HG03469 (cell line): ENCODE measurements at regions not wholly inside any gene's neighbourhood (a gene's known extent, or its start where the extent isn't known, plus 50 kb on each side); places are given as distances from the start of the nearest gene placed in this dataset.
"Not testable (repeated sequence)": the region's sequence is repeated elsewhere in the genome, so short reads cannot be mapped to it uniquely, and the experiment has no call there.

Experiments
- ATAC-seq: cut with Tn5 transposase; IDR thresholded peaks from one replicate; pipeline ENCODE4 v1.9.1; 2021; ENCODE audit warnings: mild to moderate bottlenecking, moderate library complexity, moderate number of reproducible peaks; ENCODE audit not compliant: unreplicated experiment

- no peak for ATAC-seq
Measured at GRCh38 chr10:28892818-28893547, 215.7 kb downstream of the BAMBI start.

GRCh38 chr10:28894146-28894545 is 216.8 kb downstream of the BAMBI start:
- no peak for ATAC-seq

DNA sequence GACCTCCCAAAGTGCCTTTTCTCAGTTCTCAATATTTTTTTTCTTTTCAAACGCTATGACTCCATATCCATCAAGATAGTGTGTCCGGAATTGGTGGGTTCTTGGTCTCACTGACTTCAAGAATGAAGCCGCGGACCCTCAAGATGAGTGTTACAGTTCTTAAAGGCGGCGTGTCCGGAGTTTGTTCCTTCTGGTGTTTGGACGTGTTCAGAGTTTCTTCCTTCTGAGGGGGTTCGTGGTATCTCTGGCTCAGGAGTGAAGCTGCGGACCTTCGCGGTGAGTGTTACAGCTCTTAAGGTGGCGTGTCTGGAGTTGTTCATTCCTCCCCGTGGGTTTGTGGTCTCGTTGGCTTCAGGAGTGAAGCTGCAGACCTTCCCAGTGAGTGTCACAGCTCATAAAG is 218.3 kb downstream of the BAMBI start:
- ATAC-seq: not testable (repeated sequence)

- not testable (repeated sequence) for ATAC-seq
Measured at GRCh38 chr10:28896791-28897409, 219.6 kb downstream of the BAMBI start.

GRCh38 chr10:28897617-28898464 is 220.5 kb downstream of the BAMBI start:
- no peak for ATAC-seq

DNA sequence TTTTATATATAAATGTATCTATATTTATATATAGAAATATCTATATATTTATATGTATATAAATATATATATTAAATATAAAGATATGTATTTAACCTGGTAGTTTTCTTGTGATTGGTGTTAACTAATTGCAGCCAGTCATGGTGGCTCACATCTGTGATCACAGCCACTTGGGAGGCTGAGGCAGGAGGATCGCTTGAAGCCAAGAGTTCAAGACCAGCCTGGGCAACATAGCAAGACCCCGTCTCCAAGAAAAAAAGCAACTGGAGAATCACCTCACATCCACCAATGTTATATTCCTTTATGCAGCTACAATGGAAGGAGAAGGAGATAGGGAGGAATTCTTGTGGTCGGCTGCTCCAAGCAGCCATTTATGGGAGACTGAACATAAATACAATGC is 224.9 kb downstream of the BAMBI start:
- ATAC-seq: no peak

- no peak for ATAC-seq
Measured at GRCh38 chr10:28903063-28903462, 225.7 kb downstream of the BAMBI start.

DNA sequence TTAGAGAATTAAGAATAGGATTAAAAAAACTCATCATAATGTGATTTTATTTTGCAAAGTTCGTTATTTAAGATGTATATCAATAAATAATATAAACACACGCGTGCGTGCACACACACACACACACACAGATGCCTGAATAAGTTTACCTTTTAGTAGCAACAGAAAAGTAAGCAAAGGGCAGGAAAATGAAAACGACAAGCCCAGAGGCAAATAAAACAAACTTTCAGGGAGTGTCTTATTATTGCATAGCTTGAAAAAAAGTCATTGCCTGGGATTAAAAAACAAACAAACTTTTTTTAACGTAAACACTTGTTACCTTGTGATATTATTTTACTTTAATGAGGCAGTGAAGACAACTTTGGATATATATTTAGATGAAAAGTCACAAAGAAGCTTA is 226.4 kb downstream of the BAMBI start:
- ATAC-seq: no peak

GRCh38 chr10:28905371-28905770 is 228.1 kb downstream of the BAMBI start:
- no peak for ATAC-seq

GRCh38 chr10:28906011-28906411 is 228.7 kb downstream of the BAMBI start:
- ATAC-seq: no peak

GRCh38 chr10:28906415-28906814 is 229.1 kb downstream of the BAMBI start:
- no peak for ATAC-seq

DNA sequence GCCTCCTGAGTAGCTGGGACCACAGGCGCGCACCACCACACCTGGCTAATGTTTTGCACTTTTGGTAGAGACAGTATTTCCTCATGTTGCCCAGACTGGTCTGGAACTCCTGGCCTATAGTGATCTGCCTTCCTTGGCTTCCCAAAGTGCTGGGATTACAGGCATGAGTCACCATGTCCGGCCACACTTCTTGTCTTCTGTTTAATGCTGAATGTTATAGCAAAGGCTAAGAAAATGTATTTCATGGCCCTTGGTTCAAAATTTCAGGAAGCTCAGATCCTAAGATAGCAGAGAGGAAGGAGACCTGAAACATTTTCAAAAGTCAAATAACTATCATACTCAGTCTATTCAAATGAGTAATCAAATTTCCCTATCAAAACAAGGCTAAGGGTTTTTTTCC is 229.6 kb downstream of the BAMBI start:
- ATAC-seq: no peak

DNA sequence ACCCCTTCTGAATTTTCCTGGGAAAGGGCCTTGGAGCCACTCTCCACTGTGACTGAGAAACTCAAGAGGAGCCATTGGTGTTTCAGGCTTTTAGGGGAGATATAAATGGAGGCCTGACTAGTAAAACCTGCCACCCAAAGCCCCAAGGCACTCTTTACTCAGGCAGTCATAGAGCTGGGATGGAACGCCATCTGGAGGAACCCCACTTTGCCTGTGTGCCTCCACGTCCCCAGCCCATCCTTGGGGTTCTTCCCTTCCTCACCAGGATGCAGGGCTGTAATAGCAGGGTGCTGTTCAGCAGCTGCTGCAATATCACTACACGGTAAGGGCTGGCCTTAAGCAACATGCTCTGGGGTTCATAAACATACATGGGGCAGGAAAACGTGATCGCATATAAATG is 232.6 kb downstream of the BAMBI start:
- ATAC-seq: no peak

- no peak for ATAC-seq
Measured at GRCh38 chr10:28910956-28911355, 233.6 kb downstream of the BAMBI start.

GRCh38 chr10:28911511-28911910 is 234.2 kb downstream of the BAMBI start:
- not testable (repeated sequence) for ATAC-seq

DNA sequence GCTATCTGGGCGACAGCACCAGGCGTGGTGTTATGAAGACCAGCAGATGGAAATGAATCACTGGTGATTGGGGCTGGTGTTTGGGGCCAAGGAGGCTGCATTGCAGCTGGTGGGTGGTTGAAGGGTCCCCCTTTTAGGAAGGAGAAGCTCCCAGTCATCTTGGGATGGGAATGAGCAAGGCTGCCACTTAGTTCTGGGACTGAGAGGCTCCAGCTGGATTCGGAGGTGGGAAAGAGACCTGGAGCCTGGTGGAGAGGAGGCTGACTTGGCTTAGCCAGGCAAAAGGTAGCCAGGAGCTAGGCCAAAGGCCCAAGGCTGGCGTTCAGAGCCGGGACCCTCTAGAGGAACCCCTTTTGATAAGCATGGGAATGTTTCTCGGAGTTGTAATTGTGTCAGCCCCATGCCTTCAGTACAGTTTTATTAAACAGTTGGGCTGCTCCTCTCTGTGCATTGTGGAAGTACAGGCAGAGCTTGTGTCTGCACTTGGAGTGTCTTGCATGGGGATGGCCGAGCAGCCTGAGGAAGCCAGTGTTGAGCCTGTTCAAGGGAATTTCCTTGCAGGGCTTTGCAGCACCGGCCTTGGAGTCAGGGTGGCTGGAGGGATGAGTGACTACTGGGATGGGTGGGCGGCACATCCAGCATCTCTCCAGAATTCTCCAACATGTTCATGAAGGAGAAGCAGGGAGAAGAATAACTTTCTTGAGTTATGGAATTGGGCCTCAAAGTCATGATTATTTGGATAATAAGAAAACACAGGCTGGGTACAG is 234.9 kb downstream of the BAMBI start:
- no peak for ATAC-seq

DNA sequence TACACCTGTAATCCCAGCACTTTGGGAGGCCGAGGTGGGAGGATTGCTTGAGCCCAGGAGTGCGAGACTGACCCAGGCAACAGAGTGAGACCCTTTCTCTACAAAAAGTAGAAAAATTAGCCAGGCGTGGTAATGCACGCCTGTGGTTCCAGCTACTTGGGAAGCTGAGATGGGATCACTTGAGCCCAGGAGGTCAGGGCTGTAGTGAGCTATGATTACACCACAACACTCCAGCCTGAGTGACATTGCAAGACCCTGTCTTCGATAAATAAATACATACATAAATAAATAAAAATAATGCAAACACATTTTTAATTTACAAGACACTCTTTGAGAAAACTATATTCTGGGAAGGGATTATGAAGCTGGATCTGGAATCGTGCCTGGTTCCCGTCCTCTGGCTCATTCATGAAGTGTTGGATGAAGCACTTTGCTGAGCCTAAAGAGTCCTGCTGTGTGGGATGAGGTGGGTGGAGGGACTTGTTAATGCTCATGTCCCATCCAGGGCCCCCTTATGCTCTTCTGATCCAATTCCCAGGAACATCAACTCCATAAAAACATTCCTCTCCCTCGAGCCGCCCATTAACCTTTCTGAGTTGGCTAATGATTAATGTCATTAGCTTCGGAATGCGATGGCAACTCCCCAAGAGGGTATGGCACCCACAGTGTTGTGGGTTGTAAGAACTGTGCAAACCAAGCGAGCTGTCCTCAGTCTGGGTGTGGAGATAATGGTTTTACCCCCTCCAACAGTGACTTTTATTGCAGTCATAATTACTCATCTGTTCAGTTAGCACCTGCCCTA is 236.3 kb downstream of the BAMBI start:
- no peak for ATAC-seq

DNA sequence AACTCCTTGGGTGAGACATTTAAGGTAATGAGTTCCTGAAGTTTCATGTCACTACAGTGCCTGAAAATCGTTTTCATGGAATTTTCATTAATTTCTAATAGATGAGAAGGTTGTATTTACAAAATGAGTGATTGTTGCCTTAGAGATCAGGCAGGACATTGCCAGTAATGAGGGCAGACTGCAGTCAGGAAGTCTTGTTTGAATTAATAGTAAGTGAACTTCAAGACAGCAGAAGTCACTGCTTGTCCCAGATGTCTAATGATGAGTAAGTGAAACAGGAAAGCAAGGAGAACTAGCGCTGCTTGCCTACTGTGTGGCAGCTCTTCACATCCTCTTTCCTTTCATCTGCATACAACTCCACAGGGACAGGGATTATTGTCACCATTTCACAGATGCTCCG is 237.4 kb downstream of the BAMBI start:
- no peak for ATAC-seq

- no peak for ATAC-seq
Measured at GRCh38 chr10:28915989-28916588, 238.8 kb downstream of the BAMBI start.

GRCh38 chr10:28920091-28920490 is 242.8 kb downstream of the BAMBI start:
- no peak for ATAC-seq
